ENCODE measurements at regions not wholly inside any gene's neighbourhood (a gene's known extent, or its start where the extent isn't known, plus 50 kb on each side); places are given as distances from the start of the nearest gene placed in this dataset.

DNA sequence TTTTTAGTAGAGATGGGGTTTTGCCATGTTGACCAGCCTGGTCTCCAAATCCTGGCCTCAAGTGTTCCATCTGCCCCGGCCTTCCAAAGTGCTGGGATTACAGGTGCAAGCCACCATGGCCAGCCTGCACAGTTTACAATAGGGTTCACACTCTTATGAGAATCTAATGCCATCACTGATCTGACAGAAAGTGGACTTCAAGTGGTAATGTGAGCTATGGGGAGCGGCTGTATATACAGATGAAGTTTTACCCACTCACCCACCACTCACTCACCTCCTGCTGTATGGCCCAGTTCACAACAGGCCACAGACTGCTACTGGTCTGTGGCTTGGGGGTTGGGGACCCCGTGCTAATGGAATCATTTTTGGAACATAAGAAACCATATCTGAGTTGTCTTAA lies 58.4 kb upstream of the RNPC3 start:
- TF ChIP-seq, protein P1, sequence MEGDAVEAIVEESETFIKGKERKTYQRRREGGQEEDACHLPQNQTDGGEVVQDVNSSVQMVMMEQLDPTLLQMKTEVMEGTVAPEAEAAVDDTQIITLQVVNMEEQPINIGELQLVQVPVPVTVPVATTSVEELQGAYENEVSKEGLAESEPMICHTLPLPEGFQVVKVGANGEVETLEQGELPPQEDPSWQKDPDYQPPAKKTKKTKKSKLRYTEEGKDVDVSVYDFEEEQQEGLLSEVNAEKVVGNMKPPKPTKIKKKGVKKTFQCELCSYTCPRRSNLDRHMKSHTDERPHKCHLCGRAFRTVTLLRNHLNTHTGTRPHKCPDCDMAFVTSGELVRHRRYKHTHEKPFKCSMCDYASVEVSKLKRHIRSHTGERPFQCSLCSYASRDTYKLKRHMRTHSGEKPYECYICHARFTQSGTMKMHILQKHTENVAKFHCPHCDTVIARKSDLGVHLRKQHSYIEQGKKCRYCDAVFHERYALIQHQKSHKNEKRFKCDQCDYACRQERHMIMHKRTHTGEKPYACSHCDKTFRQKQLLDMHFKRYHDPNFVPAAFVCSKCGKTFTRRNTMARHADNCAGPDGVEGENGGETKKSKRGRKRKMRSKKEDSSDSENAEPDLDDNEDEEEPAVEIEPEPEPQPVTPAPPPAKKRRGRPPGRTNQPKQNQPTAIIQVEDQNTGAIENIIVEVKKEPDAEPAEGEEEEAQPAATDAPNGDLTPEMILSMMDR (conservative IDR thresholded peaks at IDR 0.05) = no peak
- no peak for TF ChIP-seq ZFX (IDR thresholded peaks at IDR 0.05)

Data from C4-2B (cell line).